ENCODE measurements at regions not wholly inside any gene's neighbourhood (a gene's known extent, or its start where the extent isn't known, plus 50 kb on each side); places are given as distances from the start of the nearest gene placed in this dataset.

GRCh38 chr9:38233796-38234355 is 158.6 kb upstream of the ALDH1B1 start:
- no peak overlapping the region; a peak in 1 of 6 replicates for H3K27ac ChIP-seq
- POLR2A ChIA-PET: no interaction called here

GRCh38 chr9:38233343-38233742 is 159.2 kb upstream of the ALDH1B1 start:
- Histone ChIP-seq H3K4me1 (peaks cover under 1% of the 10 kb centered on the region; the same call in 1 of the 3 replicates), H3K4me2 (no peak overlapping the region), H3K4me3 (no peak overlapping the region), H3K27ac (no peak overlapping the region), H3K9me3 (no peaks in the 10 kb centered on the region)
- no peak for ATAC-seq
- no peak for DNase-seq (ENCODE audit: low read depth in 1 of 2, low spot score in 1 of 2)
- FAIRE-seq: no peak
- POLR2A ChIA-PET: no interaction called here
- CTCF ChIA-PET: interaction anchor here (0.9 to 1.7 kb wide), 2 partner anchors 145 to 320 kb away, joined by 4 to 5 read pairs; no protein-coding TSS in a partner anchor
- 83% methylated on average over 10 of the region's 10 CpGs for WGBS (ENCODE audit: missing lambda C conversion rate)
- TF ChIP-seq PHF8 (IDR thresholded peaks at IDR 0.05; ENCODE audit: borderline replicate concordance, low read depth): no peak
- no peak for TF ChIP-seq HOXB13 (CRISPR knock-in tag; IDR thresholded peaks at IDR 0.05; ENCODE audit: low read depth)
- no peak for TF ChIP-seq ZSCAN20 (CRISPR knock-in tag; IDR thresholded peaks at IDR 0.05)
- no peak for TF ChIP-seq HMGXB4 (CRISPR knock-in tag; IDR thresholded peaks at IDR 0.05; ENCODE audit: borderline replicate concordance)
- no peak for TF ChIP-seq REST (IDR thresholded peaks at IDR 0.05)

More at GRCh38 chr9:38233796-38234355, 158.6 kb upstream of the ALDH1B1 start:
- DNase-seq (ENCODE audit: low read depth in 1 of 2, low spot score in 1 of 2): no peak
- Histone ChIP-seq H3K9me3 (no peaks in the 10 kb centered on the region), H3K4me2 (no peak overlapping the region), H3K4me3 (no peak overlapping the region), H3K4me1 (no peaks in the 10 kb centered on the region)
- TF ChIP-seq ZSCAN20 (CRISPR knock-in tag; IDR thresholded peaks at IDR 0.05) (no peak), RAD21 (conservative IDR thresholded peaks at IDR 0.05 in 1 of 2, IDR thresholded peaks at IDR 0.05 in 1 of 2) (no peak), CBX2 (IDR thresholded peaks at IDR 0.05; ENCODE audit: borderline replicate concordance, low read depth) (no peak), ZNF302 (CRISPR knock-in tag; IDR thresholded peaks at IDR 0.05) (no peak), ESRRA (IDR thresholded peaks at IDR 0.05; ENCODE audit: borderline replicate concordance, low read length) (no peak), E2F6 (IDR thresholded peaks at IDR 0.05; ENCODE audit: borderline replicate concordance, low read depth) (no peak)
- 82% methylated on average over 9 of the region's 9 CpGs for WGBS (ENCODE audit: missing lambda C conversion rate)
- no peak for FAIRE-seq
- no peak for ATAC-seq
- CTCF ChIA-PET: interaction anchor here (0.7 to 1.7 kb wide), 3 partner anchors 12 to 320 kb away, joined by 3 to 5 read pairs (median 4); no protein-coding TSS in a partner anchor

- no peaks in the 10 kb centered on the region for H3K9me3 ChIP-seq
- no peak overlapping the region for H3K4me2 ChIP-seq
- no peak for ATAC-seq
- no peak overlapping the region for H3K4me3 ChIP-seq
- no peak for DNase-seq (ENCODE audit: low read depth in 1 of 2, low spot score in 1 of 2)
- peaks cover 5% of the 10 kb centered on the region; the same call in 2 of the 3 replicates for H3K4me1 ChIP-seq
- CTCF ChIA-PET: interaction anchor here (0.9 to 1.7 kb wide), 2 partner anchors 145 to 319 kb away, joined by 4 to 5 read pairs; no protein-coding TSS in a partner anchor
- H3K27ac ChIP-seq: no peak overlapping the region
- WGBS (ENCODE audit: missing lambda C conversion rate): 87% methylated on average over 6 of the region's 6 CpGs
- POLR2A ChIA-PET: no interaction called here
- FAIRE-seq: no peak
- TF ChIP-seq ZC3H11A (IDR thresholded peaks at IDR 0.05) (no peak), POLR2A (IDR thresholded peaks at IDR 0.05; ENCODE audit: low read length) (no peak), HES2 (IDR thresholded peaks at IDR 0.05) (no peak), RNF2 (IDR thresholded peaks at IDR 0.05; ENCODE audit: borderline replicate concordance, low read depth) (no peak), FOSL2 (IDR thresholded peaks at IDR 0.05) (no peak), FOSL2 (CRISPR knock-in tag; IDR thresholded peaks at IDR 0.05) (no peak), REST (IDR thresholded peaks at IDR 0.05) (no peak), E2F6 (IDR thresholded peaks at IDR 0.05; ENCODE audit: borderline replicate concordance, low read depth) (no peak), CTCF (IDR thresholded peaks at IDR 0.05) (no peak)
These were observed 159.6 kb upstream of the ALDH1B1 start for GRCh38 chr9:38232895-38233294.

Measured in A549 (cell line).